Ectodermal cell (in vitro differentiated cells): ENCODE measurements at regions not wholly inside any gene's neighbourhood (a gene's known extent, or its start where the extent isn't known, plus 50 kb on each side); places are given as distances from the start of the nearest gene placed in this dataset.
"Not testable (repeated sequence)": the region's sequence is repeated elsewhere in the genome, so short reads cannot be mapped to it uniquely, and the experiment has no call there.

Source experiments
- H3K27ac ChIP-seq: 2 replicates; pipeline ENCODE4 v1.7.0; 2013; ENCODE audit warnings: mild to moderate bottlenecking, low read depth, low read length; ENCODE audit not compliant: insufficient read depth, poor library complexity, severe bottlenecking
- H3K27me3 ChIP-seq: 2 replicates; pipeline ENCODE4 v1.7.0; 2013; ENCODE audit warnings: mild to moderate bottlenecking, low read length; ENCODE audit not compliant: insufficient read depth, control insufficient read depth, poor library complexity, severe bottlenecking
- H3K36me3 ChIP-seq: one replicate; pipeline ENCODE4 v1.7.0; 2013; ENCODE audit warnings: low read length; ENCODE audit not compliant: control insufficient read depth, insufficient read depth
- H3K4me1 ChIP-seq: one replicate; pipeline ENCODE4 v1.7.0; 2013; ENCODE audit warnings: low read length; ENCODE audit not compliant: control insufficient read depth, insufficient read depth
- H3K4me3 ChIP-seq: 2 replicates; pipeline ENCODE4 v1.7.0; 2013; ENCODE audit warnings: low read depth, low read length, control low read depth; ENCODE audit not compliant: insufficient read depth
- H3K9me3 ChIP-seq: 2 replicates; pipeline ENCODE4 v1.7.0; 2013; ENCODE audit warnings: mild to moderate bottlenecking, low read length, moderate library complexity; ENCODE audit not compliant: control insufficient read depth
- WGBS, 2 experiments: methylation state at CpG; one replicate each; pipeline ENCODE4 v1.1.7; 2013; ENCODE audit warnings: missing lambda C conversion rate in 2 of 2; 5-methylcytosine and 5-hydroxymethylcytosine counted together

DNA sequence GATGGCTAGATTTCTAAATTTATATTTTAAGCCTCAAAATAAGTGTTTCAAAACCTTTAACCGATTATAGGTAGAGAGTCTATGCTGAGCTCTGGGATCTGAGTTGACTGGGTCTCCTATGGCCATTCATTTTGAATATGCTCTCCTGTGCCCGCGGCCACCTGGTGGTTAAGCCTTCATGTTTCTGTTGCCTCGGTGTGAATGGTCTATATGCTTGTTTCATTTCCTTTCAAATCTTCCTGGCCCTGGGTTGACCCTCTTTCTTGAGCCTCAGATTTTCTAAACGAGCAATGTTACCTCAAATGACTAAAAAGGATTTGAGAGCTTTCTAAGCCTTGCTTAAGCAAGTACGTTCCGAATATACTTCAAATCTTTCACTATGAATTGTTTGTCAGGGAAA lies 789.4 kb upstream of the KIRREL3 start:
- Histone ChIP-seq H3K27me3 (no peaks in the 10 kb centered on the region), H3K36me3 (no peaks in the 10 kb centered on the region), H3K4me3 (no peak overlapping the region), H3K27ac (no peak overlapping the region), H3K4me1 (peaks cover 4% of the 10 kb centered on the region), H3K9me3 (no peaks in the 10 kb centered on the region)
- WGBS, 2 experiments, result 53 to 59% methylated on average over 5 to 7 of the region's 7 CpGs

DNA sequence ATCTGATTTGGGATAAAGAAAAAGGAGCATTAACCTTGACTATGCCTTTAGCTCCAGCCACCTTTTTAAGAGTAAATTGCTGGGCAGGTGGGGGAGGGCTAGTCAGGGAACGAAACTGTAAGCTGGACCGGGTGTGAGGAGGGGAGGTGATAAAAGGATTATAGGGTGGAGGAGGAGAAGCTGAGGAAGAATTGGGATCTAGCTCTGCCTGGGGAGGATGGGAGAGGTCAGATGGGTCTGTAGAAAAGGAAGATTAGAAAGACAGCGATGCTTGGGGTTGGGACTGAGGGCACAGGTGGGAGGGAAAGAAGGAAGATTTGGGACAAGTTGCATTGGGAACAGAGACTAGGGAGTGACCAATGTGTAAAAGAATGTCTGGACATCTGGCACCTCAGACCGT lies 772.4 kb upstream of the KIRREL3 start:
- WGBS, 2 experiments, result 72 to 75% methylated on average over 4 of the region's 4 CpGs
- not testable (repeated sequence) for H3K27me3 ChIP-seq, H3K9me3 ChIP-seq, H3K4me1 ChIP-seq, H3K27ac ChIP-seq, H3K4me3 ChIP-seq, H3K36me3 ChIP-seq

DNA sequence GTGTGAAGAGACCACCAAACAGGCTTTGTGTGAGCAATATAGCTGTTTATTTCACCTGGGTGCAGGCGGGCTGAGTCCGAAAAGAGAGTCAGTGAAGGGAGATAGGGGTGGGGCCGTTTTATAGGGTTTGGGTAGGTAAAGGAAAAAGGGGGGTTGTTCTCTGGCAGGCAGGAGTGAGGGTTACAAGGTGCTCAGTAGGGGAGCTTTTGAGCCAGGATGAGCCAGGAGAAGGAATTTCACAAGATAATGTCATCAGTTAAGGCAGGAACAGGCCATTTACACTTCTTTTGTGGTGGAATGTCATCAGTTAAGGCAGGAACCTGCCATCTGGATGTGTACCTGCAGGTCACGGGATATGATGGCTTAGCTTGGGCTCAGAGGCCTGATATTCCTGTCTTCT lies 768.4 kb upstream of the KIRREL3 start:
- not testable (repeated sequence) for H3K9me3 ChIP-seq, H3K27me3 ChIP-seq, H3K4me1 ChIP-seq, H3K36me3 ChIP-seq, H3K27ac ChIP-seq, H3K4me3 ChIP-seq
- WGBS, 2 experiments, result 51 to 63% methylated on average over 3 of the region's 4 CpGs

DNA sequence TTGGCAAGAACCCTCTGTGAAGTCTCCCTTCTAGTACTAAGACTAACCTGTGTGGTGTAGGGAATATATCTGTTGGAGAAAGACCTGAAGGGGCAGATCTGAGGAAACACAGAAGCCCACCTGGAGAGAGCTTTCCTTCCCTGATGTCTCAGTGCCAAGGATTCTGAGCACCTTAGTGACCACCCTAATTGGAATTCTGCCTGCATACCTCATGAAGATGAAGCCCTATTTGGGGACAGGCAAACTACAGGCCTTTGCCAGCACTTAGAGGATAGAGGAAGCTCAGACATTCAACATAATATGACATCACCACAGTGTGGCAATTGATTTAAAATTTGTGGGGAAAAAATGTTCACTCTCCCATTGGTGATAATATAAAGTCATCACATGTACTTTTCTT lies 766.2 kb upstream of the KIRREL3 start:
- H3K36me3 ChIP-seq, result no peaks in the 10 kb centered on the region
- no peaks in the 10 kb centered on the region for H3K27me3 ChIP-seq
- H3K9me3 ChIP-seq, result no peaks in the 10 kb centered on the region
- H3K4me3 ChIP-seq, result no peak overlapping the region
- no peaks in the 10 kb centered on the region for H3K4me1 ChIP-seq
- H3K27ac ChIP-seq, result no peak overlapping the region

DNA sequence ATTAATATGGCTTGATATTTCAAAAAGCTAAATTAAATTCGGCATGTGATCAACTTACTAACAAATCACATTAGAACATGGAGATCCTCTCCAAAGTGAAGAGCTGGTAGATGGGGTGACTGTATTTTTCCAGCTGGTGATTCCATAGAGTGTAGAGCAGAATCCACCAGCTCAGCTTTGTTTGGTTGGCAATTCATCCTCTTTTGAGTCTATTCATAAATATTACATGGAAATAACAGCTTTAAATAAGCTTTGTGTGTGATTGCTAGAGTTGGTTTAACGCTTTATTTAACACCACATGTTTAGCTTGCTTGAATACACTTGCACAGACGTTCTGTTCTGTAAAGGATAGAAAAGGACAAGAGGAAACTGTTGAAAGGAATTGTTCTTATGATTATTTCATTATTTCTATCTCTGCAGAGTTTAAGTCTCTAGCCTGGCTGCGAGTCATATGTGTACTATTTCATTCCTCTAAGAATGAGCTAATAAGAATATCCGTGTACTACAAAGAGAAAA lies 738.3 kb upstream of the KIRREL3 start:
- Histone ChIP-seq H3K9me3 (no peaks in the 10 kb centered on the region), H3K4me1 (no peaks in the 10 kb centered on the region), H3K27ac (no peak overlapping the region), H3K27me3 (no peaks in the 10 kb centered on the region), H3K36me3 (no peaks in the 10 kb centered on the region), H3K4me3 (no peak overlapping the region)
- WGBS, 2 experiments, result 92 to 95% methylated on average over 1 to 5 of the region's 5 CpGs

DNA sequence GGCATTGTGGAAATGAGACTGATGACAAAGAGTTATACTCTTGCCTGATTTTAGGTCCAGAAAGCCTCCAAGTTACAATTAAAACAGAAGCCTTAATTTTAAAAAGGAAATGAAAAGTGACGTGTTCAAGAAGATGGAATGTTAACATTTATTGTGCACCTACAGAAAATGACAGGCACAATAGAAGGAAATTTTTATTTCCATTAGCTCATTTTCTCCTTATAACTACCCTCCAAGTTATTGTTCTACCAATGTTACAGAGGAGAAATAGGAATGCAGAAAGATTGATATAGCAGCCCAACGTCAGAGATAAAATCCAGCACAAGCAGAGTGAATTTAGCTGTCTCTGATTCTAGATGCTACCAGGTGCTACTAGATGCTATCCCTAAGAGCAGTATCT lies 736.9 kb upstream of the KIRREL3 start:
- no peaks in the 10 kb centered on the region for H3K9me3 ChIP-seq
- H3K36me3 ChIP-seq, result no peaks in the 10 kb centered on the region

DNA sequence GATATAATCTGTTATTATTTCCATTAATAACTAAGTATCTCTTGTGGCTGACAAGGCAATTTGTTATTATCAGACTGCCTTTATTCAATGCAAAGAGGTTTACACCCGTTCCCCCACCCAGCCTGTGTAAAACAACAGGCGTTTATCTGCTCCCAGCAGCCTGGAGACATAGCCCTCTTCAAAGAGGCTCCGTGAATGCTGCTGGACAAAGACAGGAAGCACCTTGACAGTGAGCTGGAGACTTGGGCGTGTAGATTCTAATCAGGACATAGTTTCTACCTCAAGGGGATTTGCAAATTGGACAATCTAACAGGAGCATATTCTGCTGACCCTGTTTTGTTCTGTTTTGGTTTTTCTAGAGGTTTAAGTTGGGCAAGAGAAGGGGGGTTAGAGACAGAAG lies 733.0 kb upstream of the KIRREL3 start:
- 77 to 82% methylated on average over 4 of the region's 4 CpGs for WGBS, 2 experiments
- Histone ChIP-seq H3K36me3 (no peaks in the 10 kb centered on the region), H3K27ac (no peak overlapping the region), H3K27me3 (no peaks in the 10 kb centered on the region), H3K4me1 (no peaks in the 10 kb centered on the region), H3K9me3 (no peaks in the 10 kb centered on the region), H3K4me3 (no peak overlapping the region)

More for the DNA sequence above, 736.9 kb upstream of the KIRREL3 start:
- H3K27ac ChIP-seq, result no peak overlapping the region
- no peaks in the 10 kb centered on the region for H3K27me3 ChIP-seq
- H3K4me1 ChIP-seq, result no peaks in the 10 kb centered on the region
- H3K4me3 ChIP-seq, result no peak overlapping the region
- WGBS, 2 experiments, result 98 to 100% methylated on average over 1 to 2 of the region's 2 CpGs

DNA sequence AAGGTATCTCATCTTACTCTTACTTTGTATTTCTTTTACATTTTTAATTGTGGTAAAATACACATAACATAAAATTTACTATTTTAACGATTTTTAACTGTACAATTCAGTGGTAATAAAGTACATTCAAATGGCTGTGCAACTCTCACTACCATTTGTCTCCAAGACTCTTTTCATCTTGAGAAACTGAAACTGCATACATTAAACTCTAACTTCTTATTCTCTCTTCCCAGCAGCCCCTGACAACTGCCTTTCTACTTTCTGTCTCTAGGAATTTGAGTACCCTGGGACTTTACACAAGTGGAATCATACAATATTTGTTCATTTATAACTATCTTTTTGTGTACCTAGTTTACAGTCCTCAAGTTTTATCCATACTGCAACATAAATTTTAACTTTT lies 725.8 kb upstream of the KIRREL3 start:
- Histone ChIP-seq H3K27ac (no peak overlapping the region), H3K4me3 (no peak overlapping the region), H3K27me3 (no peaks in the 10 kb centered on the region), H3K9me3 (no peaks in the 10 kb centered on the region), H3K4me1 (no peaks in the 10 kb centered on the region), H3K36me3 (no peaks in the 10 kb centered on the region)
- 45 to 75% methylated on average over 1 of the region's 1 CpG for WGBS, 2 experiments

DNA sequence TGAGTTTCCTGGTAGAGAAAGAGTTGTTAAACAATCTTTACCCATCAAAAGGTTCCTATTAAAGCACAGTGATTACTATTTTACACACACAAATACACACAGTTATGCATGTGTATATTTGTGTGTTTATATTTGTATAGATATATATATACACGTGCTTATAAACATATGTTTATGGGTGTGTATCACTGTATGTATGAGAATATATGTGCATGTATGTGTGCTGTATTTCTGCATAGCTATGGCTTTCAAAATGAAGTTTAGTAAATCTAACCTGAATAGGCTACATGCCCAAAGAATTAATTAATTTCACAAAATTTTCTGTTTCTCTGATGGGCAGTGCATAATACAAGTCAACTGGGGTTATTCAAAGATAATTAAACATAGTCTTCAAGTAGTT lies 723.1 kb upstream of the KIRREL3 start:
- H3K9me3 ChIP-seq, result no peaks in the 10 kb centered on the region
- H3K27me3 ChIP-seq, result no peaks in the 10 kb centered on the region
- no peak overlapping the region for H3K27ac ChIP-seq
- no peaks in the 10 kb centered on the region for H3K4me1 ChIP-seq
- 83% methylated on average over 1 of the region's 1 CpG; no CpG with 5 or more reads in 1 of the 2 experiments for WGBS, 2 experiments
- no peaks in the 10 kb centered on the region for H3K36me3 ChIP-seq
- H3K4me3 ChIP-seq, result no peak overlapping the region

DNA sequence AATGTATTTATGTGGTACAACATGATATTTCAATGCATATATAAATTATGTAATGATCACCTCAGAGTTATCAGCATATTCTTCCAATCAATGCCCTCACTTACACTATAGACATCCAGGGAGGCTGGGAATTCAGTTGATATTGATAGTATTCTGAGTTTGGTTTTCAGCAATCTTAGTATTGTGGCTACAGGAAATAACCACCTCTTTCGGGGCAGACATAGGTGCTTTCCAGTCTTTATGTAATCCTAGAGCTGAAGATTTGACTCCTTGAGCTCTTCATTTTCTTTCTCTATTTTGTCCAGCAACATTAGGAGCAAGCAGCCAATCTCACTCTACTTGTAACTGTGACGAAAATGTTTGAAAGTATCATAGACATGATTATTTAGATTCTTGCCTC lies 712.7 kb upstream of the KIRREL3 start:
- H3K9me3 ChIP-seq, result no peaks in the 10 kb centered on the region
- H3K4me1 ChIP-seq, result no peaks in the 10 kb centered on the region
- no peak overlapping the region for H3K27ac ChIP-seq
- no peaks in the 10 kb centered on the region for H3K27me3 ChIP-seq
- no peak overlapping the region for H3K4me3 ChIP-seq
- H3K36me3 ChIP-seq, result no peaks in the 10 kb centered on the region
- WGBS, 2 experiments, result 100% methylated on average over 1 to 2 of the region's 2 CpGs

DNA sequence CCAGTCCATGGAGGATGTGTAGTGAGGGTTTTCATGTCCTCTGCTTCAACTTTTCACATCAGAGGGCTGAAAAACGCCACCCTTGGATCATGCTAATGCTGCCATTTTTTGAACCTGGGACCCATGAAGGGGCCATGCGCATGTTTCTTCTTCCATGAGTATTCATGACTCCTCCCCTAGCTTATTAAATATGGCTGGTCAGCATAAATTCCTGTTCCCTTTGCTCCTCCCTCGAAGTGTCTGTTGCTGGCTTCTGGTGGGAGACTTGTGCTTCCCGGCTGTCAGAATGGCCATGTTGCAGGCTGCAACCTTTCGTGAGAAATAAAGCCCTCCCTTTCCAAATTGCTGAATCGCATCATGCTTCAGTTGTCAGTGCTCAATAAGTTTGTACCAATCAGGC lies 711.2 kb upstream of the KIRREL3 start:
- Histone ChIP-seq H3K27me3 (no peaks in the 10 kb centered on the region), H3K9me3 (no peaks in the 10 kb centered on the region), H3K27ac (no peak overlapping the region), H3K36me3 (no peaks in the 10 kb centered on the region), H3K4me1 (no peaks in the 10 kb centered on the region), H3K4me3 (no peak overlapping the region)
- WGBS, 2 experiments, result 94 to 96% methylated on average over 6 of the region's 6 CpGs
